ENCODE measurements at regions not wholly inside any gene's neighbourhood (a gene's known extent, or its start where the extent isn't known, plus 50 kb on each side); places are given as distances from the start of the nearest gene placed in this dataset.

- Histone ChIP-seq H3K9ac (ENCODE audit: low read length) (no peak overlapping the region), H4K20me1 (ENCODE audit: insufficient read depth, low read depth, low read length) (no peaks in the 10 kb centered on the region), H3K27me3 (ENCODE audit: low read length) (no peaks in the 10 kb centered on the region), H2AFZ (ENCODE audit: low read length) (no peak overlapping the region), H3K9me3 (ENCODE audit: low read length) (no peaks in the 10 kb centered on the region), H3K27ac (ENCODE audit: low read length) (no peak overlapping the region), H3K4me3 (ENCODE audit: low read length) (no peak overlapping the region), H3K4me2 (ENCODE audit: low read depth, low read length, poor library complexity, severe bottlenecking) (no peak overlapping the region), H3K36me3 (ENCODE audit: insufficient read depth, low read length) (no peaks in the 10 kb centered on the region), H3K9me2 (replicated peaks; ENCODE audit: insufficient read depth, low read length) (no peaks in the 10 kb centered on the region), H3K79me2 (ENCODE audit: low read length) (no peaks in the 10 kb centered on the region), H3K4me1 (ENCODE audit: low read length) (peaks cover 6% of the 10 kb centered on the region)
- no peak for DNase-seq
These were observed 319.9 kb upstream of the SLC14A2 start for GRCh38 chr18:45295388-45295787.

DNA sequence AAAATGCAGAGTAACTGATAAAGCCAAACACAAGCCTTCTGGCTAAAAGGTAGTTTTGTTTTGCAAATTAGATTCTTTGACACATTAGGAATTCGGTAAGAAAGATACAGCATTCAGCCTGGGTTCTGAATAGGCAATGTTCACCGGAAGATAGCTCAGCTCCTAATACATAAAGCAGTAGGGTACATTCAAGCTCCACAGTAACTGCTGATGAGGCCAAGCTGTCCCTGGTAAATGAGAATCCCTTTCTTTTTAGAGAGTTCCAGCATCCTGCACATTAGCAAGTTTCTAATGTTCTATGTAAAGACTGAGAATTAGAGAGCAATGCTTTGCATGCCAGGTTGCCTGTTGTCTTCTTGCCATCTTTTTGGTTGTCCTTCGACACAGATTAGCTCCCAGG lies 316.3 kb upstream of the SLC14A2 start:
- no peaks in the 10 kb centered on the region for H3K36me3 ChIP-seq (ENCODE audit: insufficient read depth, low read length)
- H3K4me1 ChIP-seq (ENCODE audit: low read length) = peaks cover 6% of the 10 kb centered on the region
- no peak overlapping the region for H2AFZ ChIP-seq (ENCODE audit: low read length)
- H3K27ac ChIP-seq (ENCODE audit: low read length) = no peak overlapping the region
- H4K20me1 ChIP-seq (ENCODE audit: insufficient read depth, low read depth, low read length) = no peaks in the 10 kb centered on the region
- no peaks in the 10 kb centered on the region for H3K27me3 ChIP-seq (ENCODE audit: low read length)
- no peak overlapping the region for H3K9ac ChIP-seq (ENCODE audit: low read length)
- no peak overlapping the region for H3K4me2 ChIP-seq (ENCODE audit: low read depth, low read length, poor library complexity, severe bottlenecking)
- no peaks in the 10 kb centered on the region for H3K9me2 ChIP-seq (replicated peaks; ENCODE audit: insufficient read depth, low read length)
- H3K79me2 ChIP-seq (ENCODE audit: low read length) = no peaks in the 10 kb centered on the region
- no peak for DNase-seq
- H3K9me3 ChIP-seq (ENCODE audit: low read length) = no peaks in the 10 kb centered on the region
- no peak overlapping the region for H3K4me3 ChIP-seq (ENCODE audit: low read length)

- no peaks in the 10 kb centered on the region for H3K79me2 ChIP-seq (ENCODE audit: low read length)
- H3K4me1 ChIP-seq (ENCODE audit: low read length) = peaks cover 6% of the 10 kb centered on the region
- no peak overlapping the region for H3K27ac ChIP-seq (ENCODE audit: low read length)
- H3K27me3 ChIP-seq (ENCODE audit: low read length) = no peaks in the 10 kb centered on the region
- no peaks in the 10 kb centered on the region for H3K9me2 ChIP-seq (replicated peaks; ENCODE audit: insufficient read depth, low read length)
- no peak overlapping the region for H3K4me3 ChIP-seq (ENCODE audit: low read length)
- no peak overlapping the region for H3K9ac ChIP-seq (ENCODE audit: low read length)
- H3K36me3 ChIP-seq (ENCODE audit: insufficient read depth, low read length) = no peaks in the 10 kb centered on the region
- H4K20me1 ChIP-seq (ENCODE audit: insufficient read depth, low read depth, low read length) = no peaks in the 10 kb centered on the region
- no peaks in the 10 kb centered on the region for H3K9me3 ChIP-seq (ENCODE audit: low read length)
- H2AFZ ChIP-seq (ENCODE audit: low read length) = no peak overlapping the region
- DNase-seq = no peak
- no peak overlapping the region for H3K4me2 ChIP-seq (ENCODE audit: low read depth, low read length, poor library complexity, severe bottlenecking)
These were observed 312.2 kb upstream of the SLC14A2 start for GRCh38 chr18:45303026-45303425.

- Histone ChIP-seq H3K9ac (ENCODE audit: low read length) (no peak overlapping the region), H3K27me3 (ENCODE audit: low read length) (no peaks in the 10 kb centered on the region), H3K9me3 (ENCODE audit: low read length) (no peaks in the 10 kb centered on the region), H3K79me2 (ENCODE audit: low read length) (no peaks in the 10 kb centered on the region), H3K9me2 (replicated peaks; ENCODE audit: insufficient read depth, low read length) (no peaks in the 10 kb centered on the region), H3K27ac (ENCODE audit: low read length) (no peak overlapping the region), H3K4me2 (ENCODE audit: low read depth, low read length, poor library complexity, severe bottlenecking) (no peak overlapping the region), H3K4me1 (ENCODE audit: low read length) (no peaks in the 10 kb centered on the region), H2AFZ (ENCODE audit: low read length) (no peak overlapping the region), H4K20me1 (ENCODE audit: insufficient read depth, low read depth, low read length) (no peaks in the 10 kb centered on the region), H3K4me3 (ENCODE audit: low read length) (no peak overlapping the region), H3K36me3 (ENCODE audit: insufficient read depth, low read length) (no peaks in the 10 kb centered on the region)
- DNase-seq = no peak
These were observed 310.7 kb upstream of the SLC14A2 start for GRCh38 chr18:45304558-45304957.

- Histone ChIP-seq H3K36me3 (ENCODE audit: insufficient read depth, low read length) (no peaks in the 10 kb centered on the region), H2AFZ (ENCODE audit: low read length) (no peak overlapping the region), H3K9ac (ENCODE audit: low read length) (no peak overlapping the region), H3K4me1 (ENCODE audit: low read length) (no peaks in the 10 kb centered on the region), H3K4me2 (ENCODE audit: low read depth, low read length, poor library complexity, severe bottlenecking) (no peak overlapping the region), H3K79me2 (ENCODE audit: low read length) (no peaks in the 10 kb centered on the region), H3K4me3 (ENCODE audit: low read length) (no peak overlapping the region), H3K27ac (ENCODE audit: low read length) (no peak overlapping the region), H3K9me3 (ENCODE audit: low read length) (no peaks in the 10 kb centered on the region), H4K20me1 (ENCODE audit: insufficient read depth, low read depth, low read length) (no peaks in the 10 kb centered on the region), H3K27me3 (ENCODE audit: low read length) (no peaks in the 10 kb centered on the region), H3K9me2 (replicated peaks; ENCODE audit: insufficient read depth, low read length) (no peaks in the 10 kb centered on the region)
- no peak for DNase-seq
These were observed 302.6 kb upstream of the SLC14A2 start for GRCh38 chr18:45312555-45313126.

- Histone ChIP-seq H3K9me3 (ENCODE audit: low read length) (no peaks in the 10 kb centered on the region), H3K9ac (ENCODE audit: low read length) (no peak overlapping the region), H3K9me2 (replicated peaks; ENCODE audit: insufficient read depth, low read length) (no peaks in the 10 kb centered on the region), H4K20me1 (ENCODE audit: insufficient read depth, low read depth, low read length) (no peaks in the 10 kb centered on the region), H2AFZ (ENCODE audit: low read length) (no peak overlapping the region), H3K4me3 (ENCODE audit: low read length) (no peak overlapping the region), H3K4me2 (ENCODE audit: low read depth, low read length, poor library complexity, severe bottlenecking) (no peak overlapping the region), H3K27me3 (ENCODE audit: low read length) (no peaks in the 10 kb centered on the region), H3K4me1 (ENCODE audit: low read length) (peaks cover 5% of the 10 kb centered on the region), H3K36me3 (ENCODE audit: insufficient read depth, low read length) (no peaks in the 10 kb centered on the region), H3K27ac (ENCODE audit: low read length) (no peak overlapping the region), H3K79me2 (ENCODE audit: low read length) (no peaks in the 10 kb centered on the region)
- DNase-seq = no peak
These were observed 299.1 kb upstream of the SLC14A2 start for GRCh38 chr18:45316127-45316526.

- H4K20me1 ChIP-seq (ENCODE audit: insufficient read depth, low read depth, low read length) = no peaks in the 10 kb centered on the region
- no peak overlapping the region for H3K27ac ChIP-seq (ENCODE audit: low read length)
- no peaks in the 10 kb centered on the region for H3K27me3 ChIP-seq (ENCODE audit: low read length)
- no peaks in the 10 kb centered on the region for H3K9me2 ChIP-seq (replicated peaks; ENCODE audit: insufficient read depth, low read length)
- DNase-seq = no peak
- no peak overlapping the region for H2AFZ ChIP-seq (ENCODE audit: low read length)
- H3K79me2 ChIP-seq (ENCODE audit: low read length) = no peaks in the 10 kb centered on the region
- H3K4me2 ChIP-seq (ENCODE audit: low read depth, low read length, poor library complexity, severe bottlenecking) = no peak overlapping the region
- H3K9ac ChIP-seq (ENCODE audit: low read length) = no peak overlapping the region
- no peaks in the 10 kb centered on the region for H3K36me3 ChIP-seq (ENCODE audit: insufficient read depth, low read length)
- H3K9me3 ChIP-seq (ENCODE audit: low read length) = no peaks in the 10 kb centered on the region
- H3K4me1 ChIP-seq (ENCODE audit: low read length) = peaks cover 19% of the 10 kb centered on the region
- H3K4me3 ChIP-seq (ENCODE audit: low read length) = no peak overlapping the region
These were observed 297.2 kb upstream of the SLC14A2 start for GRCh38 chr18:45317948-45318640.

- H3K36me3 ChIP-seq (ENCODE audit: insufficient read depth, low read length) = no peaks in the 10 kb centered on the region
These were observed 294.6 kb upstream of the SLC14A2 start for GRCh38 chr18:45320724-45321123.

More at GRCh38 chr18:45320724-45321123, 294.6 kb upstream of the SLC14A2 start:
- Histone ChIP-seq H3K9me3 (ENCODE audit: low read length) (no peaks in the 10 kb centered on the region), H2AFZ (ENCODE audit: low read length) (no peak overlapping the region), H3K9ac (ENCODE audit: low read length) (no peak overlapping the region), H3K27me3 (ENCODE audit: low read length) (no peaks in the 10 kb centered on the region), H3K4me1 (ENCODE audit: low read length) (peaks cover 19% of the 10 kb centered on the region), H3K79me2 (ENCODE audit: low read length) (no peaks in the 10 kb centered on the region), H3K4me3 (ENCODE audit: low read length) (no peak overlapping the region), H3K9me2 (replicated peaks; ENCODE audit: insufficient read depth, low read length) (no peaks in the 10 kb centered on the region), H3K27ac (ENCODE audit: low read length) (no peak overlapping the region), H4K20me1 (ENCODE audit: insufficient read depth, low read depth, low read length) (no peaks in the 10 kb centered on the region), H3K4me2 (ENCODE audit: low read depth, low read length, poor library complexity, severe bottlenecking) (peak overlapping the region; percentile 72)
- DNase-seq = no peak

Measured in Karpas-422 (cell line).